ENCODE measurements at regions not wholly inside any gene's neighbourhood (a gene's known extent, or its start where the extent isn't known, plus 50 kb on each side); places are given as distances from the start of the nearest gene placed in this dataset.

- Histone ChIP-seq H3K27ac (ENCODE audit: low read depth, low read length) (no peak overlapping the region), H3K9me3 (ENCODE audit: control insufficient read depth in 3 of 3, low read length in 3 of 3) (peaks cover 1 to 4% (median 3%) of the 10 kb centered on the region in 3 donors), H3K27me3 (ENCODE audit: control insufficient read depth in 3 of 3, insufficient read depth in 3 of 3, low read length in 3 of 3) (no peaks in the 10 kb centered on the region)
Measured at GRCh38 chr10:124267231-124267885, 151.4 kb downstream of the OAT start.

DNA sequence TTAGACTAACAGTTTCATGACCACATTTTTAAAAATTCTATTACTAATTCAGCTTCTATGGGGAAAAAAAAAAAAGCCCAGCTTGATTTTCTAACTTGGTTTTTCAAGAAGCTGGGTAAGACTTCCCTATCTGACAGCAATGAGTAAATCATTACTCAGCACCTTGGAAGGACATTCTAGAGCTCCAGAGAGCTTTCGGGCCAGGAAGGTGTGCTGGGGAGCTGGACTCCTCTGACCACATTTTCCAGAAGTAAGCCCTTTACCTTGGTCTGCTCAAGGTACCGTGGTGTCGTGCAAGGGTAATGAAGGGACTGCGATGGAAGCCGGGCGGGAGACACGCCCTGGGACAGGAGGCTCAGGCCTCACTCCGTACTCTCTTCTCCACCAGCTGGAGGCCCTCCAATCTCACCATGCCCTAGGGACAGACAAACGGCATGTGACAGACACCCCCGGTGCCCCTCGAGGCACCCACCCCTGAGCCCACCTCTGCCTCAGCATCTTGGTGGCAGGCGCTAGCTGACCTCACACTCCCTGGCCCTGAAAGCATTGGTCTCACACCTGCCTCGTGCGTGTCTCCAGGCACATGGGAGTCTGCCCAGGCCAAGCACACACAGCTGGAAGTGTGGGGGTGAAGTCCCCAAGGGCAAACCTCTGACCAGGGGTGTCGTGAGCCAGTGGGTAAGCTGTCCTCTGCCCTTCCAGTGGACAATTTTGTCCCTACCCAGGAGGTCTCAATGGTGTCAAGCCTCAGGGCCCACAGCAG, 152.1 kb downstream of the OAT start:
- H3K27ac ChIP-seq (ENCODE audit: low read depth, low read length): no peak overlapping the region
- H3K4me1 ChIP-seq (ENCODE audit: control insufficient read depth in 3 of 3, insufficient read depth in 3 of 3, low read length in 3 of 3): peaks cover 0 to 2% (median 0%) of the 10 kb centered on the region in 3 donors
- no peaks in the 10 kb centered on the region for H3K9me3 ChIP-seq (ENCODE audit: control insufficient read depth in 3 of 3, low read length in 3 of 3)
- H3K4me3 ChIP-seq (ENCODE audit: low read length in 3 of 3): no peak overlapping the region
- H3K36me3 ChIP-seq (ENCODE audit: control insufficient read depth in 3 of 3, insufficient read depth in 3 of 3, low read length in 3 of 3): no peaks in the 10 kb centered on the region
- H3K9ac ChIP-seq (ENCODE audit: low read depth in 1 of 3, low read length in 3 of 3): no peak overlapping the region
- no peaks in the 10 kb centered on the region for H3K27me3 ChIP-seq (ENCODE audit: control insufficient read depth in 3 of 3, insufficient read depth in 3 of 3, low read length in 3 of 3)

More at GRCh38 chr10:124267231-124267885, 151.4 kb downstream of the OAT start:
- peaks cover 0 to 2% (median 0%) of the 10 kb centered on the region in 3 donors for H3K4me1 ChIP-seq (ENCODE audit: control insufficient read depth in 3 of 3, insufficient read depth in 3 of 3, low read length in 3 of 3)
- no peak overlapping the region for H3K9ac ChIP-seq (ENCODE audit: low read depth in 1 of 3, low read length in 3 of 3)
- H3K4me3 ChIP-seq (ENCODE audit: low read length in 3 of 3): no peak overlapping the region
- no peaks in the 10 kb centered on the region for H3K36me3 ChIP-seq (ENCODE audit: control insufficient read depth in 3 of 3, insufficient read depth in 3 of 3, low read length in 3 of 3)

DNA sequence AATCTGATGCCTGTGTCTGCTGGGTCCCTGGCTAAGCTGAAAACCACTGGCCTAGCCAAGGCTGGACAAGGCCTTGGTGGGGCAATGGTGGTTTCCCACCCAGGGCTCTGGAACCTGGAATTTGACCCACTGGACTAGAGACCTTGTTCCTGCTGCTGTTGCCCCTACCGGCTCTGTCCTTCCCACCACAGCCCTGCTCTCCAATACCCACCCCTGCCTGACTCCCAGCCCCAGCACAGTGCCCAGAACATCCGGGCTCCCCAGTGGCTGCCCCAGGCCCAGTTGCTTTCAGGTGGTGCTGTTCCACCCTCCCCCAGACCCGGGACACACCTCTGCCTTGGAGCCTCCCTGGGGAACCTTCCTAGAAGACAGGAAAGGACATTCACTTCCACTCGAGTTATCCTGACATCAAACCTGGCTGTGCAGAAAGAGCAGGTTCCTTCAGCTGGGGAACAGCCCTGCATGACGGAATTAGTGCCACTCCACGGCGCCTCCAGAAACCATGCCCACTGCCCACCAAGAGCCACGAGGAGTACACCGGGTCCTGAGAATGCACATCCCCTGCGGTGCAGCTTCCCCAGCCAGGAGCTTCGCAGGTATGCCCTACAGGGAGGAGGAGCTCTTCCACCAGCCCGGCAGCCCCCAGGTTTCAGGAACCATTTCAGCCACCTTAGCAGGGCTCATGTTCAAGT, 152.8 kb downstream of the OAT start:
- Histone ChIP-seq H3K27me3 (ENCODE audit: control insufficient read depth in 3 of 3, insufficient read depth in 3 of 3, low read length in 3 of 3) (no peaks in the 10 kb centered on the region), H3K9ac (ENCODE audit: low read depth in 1 of 3, low read length in 3 of 3) (no peak overlapping the region), H3K9me3 (ENCODE audit: control insufficient read depth in 3 of 3, low read length in 3 of 3) (no peaks in the 10 kb centered on the region), H3K4me3 (ENCODE audit: low read length in 3 of 3) (no peak overlapping the region), H3K27ac (ENCODE audit: low read depth, low read length) (no peak overlapping the region), H3K36me3 (ENCODE audit: control insufficient read depth in 3 of 3, insufficient read depth in 3 of 3, low read length in 3 of 3) (no peaks in the 10 kb centered on the region), H3K4me1 (ENCODE audit: control insufficient read depth in 3 of 3, insufficient read depth in 3 of 3, low read length in 3 of 3) (peaks cover 0 to 2% (median 0%) of the 10 kb centered on the region in 3 donors)

DNA sequence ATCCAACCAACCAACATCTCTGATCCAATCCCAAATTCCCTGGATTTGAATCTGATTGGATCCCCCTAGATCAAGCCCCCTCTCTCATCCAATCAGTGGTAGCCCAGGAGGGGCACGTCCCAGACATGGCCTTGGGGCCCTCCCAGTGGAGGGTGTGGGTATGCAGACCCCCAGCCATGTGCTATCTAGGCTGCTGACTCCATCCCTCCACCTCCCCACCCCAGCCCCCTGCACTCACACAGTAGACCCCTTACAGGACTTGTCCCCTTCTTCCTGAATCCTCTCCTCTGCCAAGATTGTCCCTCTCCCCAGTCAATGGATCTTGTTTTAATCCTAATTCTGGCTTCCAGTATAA, 153.4 kb downstream of the OAT start:
- no peaks in the 10 kb centered on the region for H3K27me3 ChIP-seq (ENCODE audit: control insufficient read depth in 3 of 3, insufficient read depth in 3 of 3, low read length in 3 of 3)

GRCh38 chr10:124264711-124265390, 153.9 kb downstream of the OAT start:
- H3K9ac ChIP-seq (ENCODE audit: low read depth in 1 of 3, low read length in 3 of 3): no peak overlapping the region
- H3K4me1 ChIP-seq (ENCODE audit: control insufficient read depth in 3 of 3, insufficient read depth in 3 of 3, low read length in 3 of 3): peaks cover 0 to 2% (median 0%) of the 10 kb centered on the region in 3 donors
- no peaks in the 10 kb centered on the region for H3K9me3 ChIP-seq (ENCODE audit: control insufficient read depth in 3 of 3, low read length in 3 of 3)
- no peaks in the 10 kb centered on the region for H3K36me3 ChIP-seq (ENCODE audit: control insufficient read depth in 3 of 3, insufficient read depth in 3 of 3, low read length in 3 of 3)
- no peak overlapping the region for H3K27ac ChIP-seq (ENCODE audit: low read depth, low read length)
- no peaks in the 10 kb centered on the region for H3K27me3 ChIP-seq (ENCODE audit: control insufficient read depth in 3 of 3, insufficient read depth in 3 of 3, low read length in 3 of 3)
- H3K4me3 ChIP-seq (ENCODE audit: low read length in 3 of 3): no peak overlapping the region

More for the DNA sequence above, 153.4 kb downstream of the OAT start:
- Histone ChIP-seq H3K9ac (ENCODE audit: low read depth in 1 of 3, low read length in 3 of 3) (no peak overlapping the region), H3K36me3 (ENCODE audit: control insufficient read depth in 3 of 3, insufficient read depth in 3 of 3, low read length in 3 of 3) (no peaks in the 10 kb centered on the region), H3K4me3 (ENCODE audit: low read length in 3 of 3) (no peak overlapping the region), H3K27ac (ENCODE audit: low read depth, low read length) (no peak overlapping the region), H3K4me1 (ENCODE audit: control insufficient read depth in 3 of 3, insufficient read depth in 3 of 3, low read length in 3 of 3) (peaks cover 0 to 2% (median 0%) of the 10 kb centered on the region in 3 donors), H3K9me3 (ENCODE audit: control insufficient read depth in 3 of 3, low read length in 3 of 3) (no peaks in the 10 kb centered on the region)

DNA sequence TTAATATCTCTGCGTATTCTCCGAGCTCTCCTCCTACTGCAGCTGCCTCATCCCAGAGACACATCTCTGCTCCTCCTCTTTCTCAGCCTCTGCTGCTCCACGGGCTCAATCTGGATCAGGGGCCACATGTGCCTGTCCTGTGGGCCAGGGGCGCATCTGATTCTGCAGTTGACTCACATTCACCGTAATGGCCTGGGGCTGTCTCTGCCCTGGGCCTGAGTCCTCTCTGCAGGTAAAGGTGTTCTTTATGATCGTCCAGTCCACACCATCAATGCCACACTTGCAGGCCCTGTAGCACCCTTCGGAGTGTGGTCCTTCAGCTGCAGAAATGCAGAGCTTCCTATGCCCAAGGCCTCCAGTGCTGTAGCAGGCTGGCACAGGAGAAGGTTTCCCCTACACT, 154.5 kb downstream of the OAT start:
- H3K9ac ChIP-seq (ENCODE audit: low read depth in 1 of 3, low read length in 3 of 3): no peak overlapping the region
- H3K27me3 ChIP-seq (ENCODE audit: control insufficient read depth in 3 of 3, insufficient read depth in 3 of 3, low read length in 3 of 3): no peaks in the 10 kb centered on the region
- H3K9me3 ChIP-seq (ENCODE audit: control insufficient read depth in 3 of 3, low read length in 3 of 3): peaks cover 0 to 2% (median 0%) of the 10 kb centered on the region in 3 donors
- peaks cover 0 to 2% (median 0%) of the 10 kb centered on the region in 3 donors for H3K4me1 ChIP-seq (ENCODE audit: control insufficient read depth in 3 of 3, insufficient read depth in 3 of 3, low read length in 3 of 3)
- H3K27ac ChIP-seq (ENCODE audit: low read depth, low read length): no peak overlapping the region
- no peaks in the 10 kb centered on the region for H3K36me3 ChIP-seq (ENCODE audit: control insufficient read depth in 3 of 3, insufficient read depth in 3 of 3, low read length in 3 of 3)
- no peak overlapping the region for H3K4me3 ChIP-seq (ENCODE audit: low read length in 3 of 3)

DNA sequence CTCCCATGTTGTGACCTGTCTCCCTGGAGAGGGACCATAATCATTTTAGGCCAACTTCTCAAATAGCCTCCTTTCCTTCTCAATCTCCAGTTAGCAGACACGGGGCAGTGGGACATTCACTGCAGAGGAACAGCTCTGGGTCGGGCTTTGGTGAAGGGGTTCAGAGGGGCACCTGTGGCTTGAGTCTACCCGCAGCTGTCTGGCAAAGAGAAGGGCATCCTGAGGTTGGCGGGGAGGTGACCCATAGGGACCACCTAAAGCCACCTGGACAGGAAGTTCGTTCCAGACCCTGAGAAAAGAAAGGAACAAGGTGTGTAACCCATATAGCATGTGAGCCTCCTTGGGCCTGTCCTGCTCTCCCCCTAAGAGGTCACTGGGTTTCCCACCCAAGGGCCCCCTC, 155.0 kb downstream of the OAT start:
- H3K27me3 ChIP-seq (ENCODE audit: control insufficient read depth in 3 of 3, insufficient read depth in 3 of 3, low read length in 3 of 3): no peaks in the 10 kb centered on the region
- H3K9ac ChIP-seq (ENCODE audit: low read depth in 1 of 3, low read length in 3 of 3): no peak overlapping the region
- no peak overlapping the region for H3K4me3 ChIP-seq (ENCODE audit: low read length in 3 of 3)
- H3K36me3 ChIP-seq (ENCODE audit: control insufficient read depth in 3 of 3, insufficient read depth in 3 of 3, low read length in 3 of 3): no peaks in the 10 kb centered on the region
- peaks cover 0 to 5% (median 0%) of the 10 kb centered on the region in 3 donors for H3K9me3 ChIP-seq (ENCODE audit: control insufficient read depth in 3 of 3, low read length in 3 of 3)
- H3K4me1 ChIP-seq (ENCODE audit: control insufficient read depth in 3 of 3, insufficient read depth in 3 of 3, low read length in 3 of 3): peaks cover 0 to 2% (median 0%) of the 10 kb centered on the region in 3 donors
- H3K27ac ChIP-seq (ENCODE audit: low read depth, low read length): no peak overlapping the region

GRCh38 chr10:124262971-124263370, 155.8 kb downstream of the OAT start:
- H3K4me3 ChIP-seq (ENCODE audit: low read length in 3 of 3): no peak overlapping the region
- H3K36me3 ChIP-seq (ENCODE audit: control insufficient read depth in 3 of 3, insufficient read depth in 3 of 3, low read length in 3 of 3): no peaks in the 10 kb centered on the region
- no peak overlapping the region for H3K9ac ChIP-seq (ENCODE audit: low read depth in 1 of 3, low read length in 3 of 3)
- H3K27me3 ChIP-seq (ENCODE audit: control insufficient read depth in 3 of 3, insufficient read depth in 3 of 3, low read length in 3 of 3): no peaks in the 10 kb centered on the region
- H3K4me1 ChIP-seq (ENCODE audit: control insufficient read depth in 3 of 3, insufficient read depth in 3 of 3, low read length in 3 of 3): peaks cover 0 to 2% (median 0%) of the 10 kb centered on the region in 3 donors
- H3K9me3 ChIP-seq (ENCODE audit: control insufficient read depth in 3 of 3, low read length in 3 of 3): peaks cover 0 to 7% (median 0%) of the 10 kb centered on the region in 3 donors
- H3K27ac ChIP-seq (ENCODE audit: low read depth, low read length): no peak overlapping the region

DNA sequence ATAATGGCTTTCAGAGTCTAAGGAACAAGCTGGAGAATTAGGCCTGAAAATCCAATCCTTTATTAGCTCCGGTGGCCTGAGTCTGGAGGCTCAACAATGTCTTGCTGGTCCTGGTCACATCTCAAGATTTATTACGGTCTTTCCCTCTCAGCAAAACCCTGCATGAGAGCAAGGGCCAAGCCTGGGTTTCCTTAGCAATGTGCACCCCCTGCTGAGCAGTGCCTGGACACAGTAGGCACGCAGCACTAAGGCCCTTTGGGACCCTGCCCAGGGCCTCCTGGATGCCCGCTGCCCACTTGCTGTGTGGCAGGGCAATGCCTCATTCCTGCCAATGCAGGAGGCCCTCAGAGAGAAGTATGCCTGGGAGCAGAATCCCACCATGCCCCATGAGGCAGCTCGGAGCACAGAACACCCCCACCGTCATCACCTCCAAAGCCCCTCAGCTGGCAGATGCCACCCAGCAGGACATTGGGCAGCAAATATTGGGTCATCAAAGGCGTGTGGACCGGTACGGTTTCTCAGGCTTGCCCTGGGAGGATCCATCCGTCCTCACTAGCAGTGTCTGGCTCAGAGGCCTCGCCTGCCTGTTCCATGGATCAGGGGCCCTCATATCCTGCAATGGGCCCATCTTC, 156.4 kb downstream of the OAT start:
- no peak overlapping the region for H3K27ac ChIP-seq (ENCODE audit: low read depth, low read length)
- H3K9me3 ChIP-seq (ENCODE audit: control insufficient read depth in 3 of 3, low read length in 3 of 3): peaks cover 0 to 7% (median 0%) of the 10 kb centered on the region in 3 donors
- no peaks in the 10 kb centered on the region for H3K36me3 ChIP-seq (ENCODE audit: control insufficient read depth in 3 of 3, insufficient read depth in 3 of 3, low read length in 3 of 3)
- H3K4me3 ChIP-seq (ENCODE audit: low read length in 3 of 3): no peak overlapping the region
- H3K9ac ChIP-seq (ENCODE audit: low read depth in 1 of 3, low read length in 3 of 3): no peak overlapping the region
- no peaks in the 10 kb centered on the region for H3K27me3 ChIP-seq (ENCODE audit: control insufficient read depth in 3 of 3, insufficient read depth in 3 of 3, low read length in 3 of 3)
- peaks cover 0 to 1% (median 0%) of the 10 kb centered on the region in 3 donors for H3K4me1 ChIP-seq (ENCODE audit: control insufficient read depth in 3 of 3, insufficient read depth in 3 of 3, low read length in 3 of 3)
